ENCODE measurements at regions not wholly inside any gene's neighbourhood (a gene's known extent, or its start where the extent isn't known, plus 50 kb on each side); places are given as distances from the start of the nearest gene placed in this dataset.

GRCh38 chr13:76397413-76397812 is 488.8 kb downstream of the KCTD12 start:
- TF ChIP-seq GATA2 (IDR thresholded peaks at IDR 0.05; ENCODE audit: low read depth, low read length) (no peak), GATA3 (IDR thresholded peaks at IDR 0.05; ENCODE audit: low read depth, low read length) (no peak)
